T-cell (primary cell): ENCODE measurements at regions not wholly inside any gene's neighbourhood (a gene's known extent, or its start where the extent isn't known, plus 50 kb on each side); places are given as distances from the start of the nearest gene placed in this dataset.

ENCODE experiments used
- ATAC-seq, 4 experiments: fragments of 200-7000 bp in 3 of 4; fragments of 150-1000 bp in 1 of 4; cut with Tn5 transposase; replicated peaks in 1 of 4; 1 replicate in 3 of 4; 2 replicates in 1 of 4; pipeline ENCODE4 v1.10.0; 2021; ENCODE audit warnings: moderate library complexity in 3 of 4, mild to moderate bottlenecking in 2 of 4, moderate number of reproducible peaks in 1 of 4
- CTCF ChIA-PET, 2 donors: fragments of 300-600 bp; sonication (Branson Sonifier 250); formaldehyde crosslinking; loops; one replicate each; lab custom pipeline; 2022; ENCODE audit warnings: antibody characterized with exemption in 2 of 2; lab: Charles Lee
- POLR2A ChIA-PET, 2 donors: fragments of 300-600 bp; sonication (Branson Sonifier 250); formaldehyde crosslinking; loops; one replicate each; lab custom pipeline; 2022; ENCODE audit warnings: antibody characterized with exemption in 2 of 2; lab: Charles Lee
- DNase-seq, 35 experiments: peaks; one replicate each; pipeline versions ENCODE4 v3.0.0 to v3.0.0-alpha.2; 2013 to 2023
- H3K27ac ChIP-seq: one replicate; pipeline ENCODE4 v1.5.1; 2013; ENCODE audit warnings: low read length
- H3K27me3 ChIP-seq, 2 experiments: replicated peaks in 1 of 2; 1 replicate in 1 of 2; 2 replicates in 1 of 2; pipeline versions ENCODE4 v1.6.1 to v1.7.0; 2013; ENCODE audit warnings: low read length in 1 of 2, mixed read lengths in 1 of 2; ENCODE audit not compliant: control insufficient read depth in 2 of 2, insufficient read depth in 2 of 2; ENCODE audit errors: extremely low read depth in 1 of 2
- H3K36me3 ChIP-seq, 2 donors: 1 replicate in 1 of 2; 2 replicates in 1 of 2; pipeline versions ENCODE4 v1.6.1 to v1.7.0; 2013; ENCODE audit warnings: low read length in 1 of 2; ENCODE audit not compliant: control insufficient read depth in 2 of 2, insufficient read depth in 1 of 2; ENCODE audit errors: extremely low read depth in 1 of 2
- H3K4me1 ChIP-seq, 2 experiments: 1 replicate in 1 of 2; 2 replicates in 1 of 2; pipeline versions ENCODE4 v1.6.1 to v1.7.0; 2013; ENCODE audit warnings: low read length in 2 of 2, mixed read lengths in 1 of 2; ENCODE audit not compliant: insufficient read depth in 2 of 2, control insufficient read depth in 1 of 2; ENCODE audit errors: extremely low read depth in 1 of 2
- H3K4me3 ChIP-seq, 2 donors: 1 replicate in 1 of 2; 2 replicates in 1 of 2; pipeline versions ENCODE4 v1.5.1 to v1.7.0; 2013; ENCODE audit warnings: mild to moderate bottlenecking in 2 of 2, low read length in 1 of 2, moderate library complexity in 1 of 2; ENCODE audit not compliant: control insufficient read depth in 1 of 2; ENCODE audit errors: extremely low read depth in 1 of 2
- H3K9me3 ChIP-seq: 2 replicates; pipeline ENCODE4 v1.7.0; 2013
- H3K27ac Mint-ChIP-seq, 2 donors: one replicate each; pipeline ENCODE4 v1.8.0; 2020 to 2021; ENCODE audit warnings: mild to moderate bottlenecking in 2 of 2, mixed read lengths in 2 of 2
- H3K27me3 Mint-ChIP-seq, 2 donors: one replicate each; pipeline ENCODE4 v1.8.0; 2021 to 2022; ENCODE audit warnings: mixed read lengths in 2 of 2
- H3K36me3 Mint-ChIP-seq: one replicate; pipeline ENCODE4 v1.8.0; 2021; ENCODE audit warnings: mixed read lengths
- H3K4me1 Mint-ChIP-seq, 3 donors: one replicate each; pipeline ENCODE4 v1.8.0; 2020 to 2022; ENCODE audit warnings: mixed read lengths in 3 of 3, mild to moderate bottlenecking in 1 of 3
- H3K4me3 Mint-ChIP-seq, 3 donors: one replicate each; pipeline ENCODE4 v1.8.0; 2020 to 2022; ENCODE audit warnings: mild to moderate bottlenecking in 3 of 3, mixed read lengths in 3 of 3, moderate library complexity in 3 of 3
- H3K9me3 Mint-ChIP-seq, 3 donors: one replicate each; pipeline ENCODE4 v1.8.0; 2020 to 2022; ENCODE audit warnings: mixed read lengths in 3 of 3
- WGBS: methylation state at CpG from one replicate; pipeline ENCODE4 v1.1.5; 2013; ENCODE audit warnings: missing lambda C conversion rate; ENCODE audit not compliant: insufficient coverage; 5-methylcytosine and 5-hydroxymethylcytosine counted together

GRCh38 chr12:83404521-83404920 is 717.8 kb downstream of the TMTC2 start:
- WGBS = 100% methylated on average over 1 of the region's 3 CpGs
- no peaks in the 10 kb centered on the region for H3K4me1 ChIP-seq
- CTCF ChIA-PET = no interaction called here
- Mint-ChIP-seq H3K4me1 (no peaks in the 10 kb centered on the region), H3K27me3 (no peaks in the 10 kb centered on the region), H3K36me3 (no peaks in the 10 kb centered on the region), H3K4me3 (no peak overlapping the region), H3K27ac (no peak overlapping the region), H3K9me3 (peaks cover 0 to 10% (median 0%) of the 10 kb centered on the region in 3 donors)
- no peak overlapping the region for H3K27ac ChIP-seq
- H3K4me3 ChIP-seq = no peak overlapping the region
- ATAC-seq (no peak), DNase-seq (no peak)
- POLR2A ChIA-PET = no interaction called here
- H3K27me3 ChIP-seq = no peaks in the 10 kb centered on the region
- peaks cover 4% of the 10 kb centered on the region for H3K9me3 ChIP-seq
- no peaks in the 10 kb centered on the region for H3K36me3 ChIP-seq

GRCh38 chr12:83390186-83390585 is 703.5 kb downstream of the TMTC2 start:
- ATAC-seq = no peak
- Histone ChIP-seq H3K27ac (no peak overlapping the region), H3K4me1 (no peaks in the 10 kb centered on the region), H3K27me3 (no peaks in the 10 kb centered on the region), H3K4me3 (no peak overlapping the region), H3K36me3 (no peaks in the 10 kb centered on the region), H3K9me3 (no peaks in the 10 kb centered on the region)
- H3K27me3 Mint-ChIP-seq = peaks cover 0 to 2% of the 10 kb centered on the region in 2 donors
- ChIA-PET POLR2A (no interaction called here), CTCF (no interaction called here)
- peaks cover 0 to 7% (median 0%) of the 10 kb centered on the region in 3 donors for H3K9me3 Mint-ChIP-seq
- H3K4me3 Mint-ChIP-seq = no peak overlapping the region
- no peaks in the 10 kb centered on the region for H3K4me1 Mint-ChIP-seq
- no CpG with 5 or more reads among the region's 3 CpGs for WGBS
- H3K27ac Mint-ChIP-seq = no peak overlapping the region
- H3K36me3 Mint-ChIP-seq = no peaks in the 10 kb centered on the region
- no peak for DNase-seq

GRCh38 chr12:83389237-83389996 is 702.7 kb downstream of the TMTC2 start:
- ChIA-PET CTCF (no interaction called here), POLR2A (no interaction called here)
- Histone ChIP-seq H3K4me1 (no peaks in the 10 kb centered on the region), H3K4me3 (no peak overlapping the region), H3K27me3 (no peaks in the 10 kb centered on the region), H3K9me3 (no peaks in the 10 kb centered on the region), H3K27ac (no peak overlapping the region), H3K36me3 (no peaks in the 10 kb centered on the region)
- WGBS = 67% methylated on average over 7 of the region's 16 CpGs
- Mint-ChIP-seq H3K4me1 (no peaks in the 10 kb centered on the region), H3K27me3 (peaks cover 0 to 2% of the 10 kb centered on the region in 2 donors), H3K4me3 (no peak overlapping the region), H3K36me3 (no peaks in the 10 kb centered on the region), H3K9me3 (peaks cover 0 to 4% (median 0%) of the 10 kb centered on the region in 3 donors), H3K27ac (no peak overlapping the region)
- ATAC-seq = no peak
- no peak for DNase-seq

GRCh38 chr12:83388551-83388950 is 701.8 kb downstream of the TMTC2 start:
- H3K27ac Mint-ChIP-seq = no peak overlapping the region
- Histone ChIP-seq H3K4me3 (no peak overlapping the region), H3K27ac (no peak overlapping the region), H3K27me3 (no peaks in the 10 kb centered on the region), H3K4me1 (no peaks in the 10 kb centered on the region), H3K36me3 (no peaks in the 10 kb centered on the region), H3K9me3 (no peaks in the 10 kb centered on the region)
- DNase-seq = no peak
- H3K36me3 Mint-ChIP-seq = no peaks in the 10 kb centered on the region
- ChIA-PET CTCF (no interaction called here), POLR2A (no interaction called here)
- peaks cover 0 to 4% (median 0%) of the 10 kb centered on the region in 3 donors for H3K9me3 Mint-ChIP-seq
- no peak overlapping the region for H3K4me3 Mint-ChIP-seq
- ATAC-seq = no peak
- H3K27me3 Mint-ChIP-seq = peaks cover 0 to 2% of the 10 kb centered on the region in 2 donors
- H3K4me1 Mint-ChIP-seq = no peaks in the 10 kb centered on the region

- Mint-ChIP-seq H3K36me3 (no peaks in the 10 kb centered on the region), H3K4me1 (no peaks in the 10 kb centered on the region), H3K4me3 (no peak overlapping the region), H3K9me3 (peaks cover 0 to 9% (median 0%) of the 10 kb centered on the region in 3 donors), H3K27me3 (peaks cover 0 to 2% of the 10 kb centered on the region in 2 donors), H3K27ac (no peak overlapping the region)
- DNase-seq (no peak), ATAC-seq (no peak)
- ChIA-PET CTCF (no interaction called here), POLR2A (no interaction called here)
- H3K9me3 ChIP-seq = no peaks in the 10 kb centered on the region
- H3K27ac ChIP-seq = no peak overlapping the region
- no CpG with 5 or more reads among the region's 3 CpGs for WGBS
- H3K4me3 ChIP-seq = no peak overlapping the region
- no peaks in the 10 kb centered on the region for H3K27me3 ChIP-seq
- H3K4me1 ChIP-seq = no peaks in the 10 kb centered on the region
- no peaks in the 10 kb centered on the region for H3K36me3 ChIP-seq
These were observed 700.0 kb downstream of the TMTC2 start for GRCh38 chr12:83386527-83387264.

- Mint-ChIP-seq H3K36me3 (no peaks in the 10 kb centered on the region), H3K4me3 (no peak overlapping the region), H3K9me3 (peaks cover 0 to 15% (median 6%) of the 10 kb centered on the region in 3 donors), H3K27ac (no peak overlapping the region), H3K4me1 (no peaks in the 10 kb centered on the region), H3K27me3 (peaks cover 0 to 1% of the 10 kb centered on the region in 2 donors)
- CTCF ChIA-PET = no interaction called here
- WGBS = 64% methylated on average over 1 of the region's 1 CpG
- Histone ChIP-seq H3K4me3 (no peak overlapping the region), H3K4me1 (no peaks in the 10 kb centered on the region), H3K27ac (no peak overlapping the region), H3K9me3 (no peaks in the 10 kb centered on the region), H3K36me3 (no peaks in the 10 kb centered on the region), H3K27me3 (peaks cover 0 to 4% of the 10 kb centered on the region in 2 experiments)
- no peak for ATAC-seq
- POLR2A ChIA-PET = interaction anchor here in 1 of 2 donors (0.6 kb wide), 1 partner anchor 53 kb away, joined by 6 read pairs; no protein-coding TSS in a partner anchor
- DNase-seq = no peak
These were observed 691.6 kb downstream of the TMTC2 start for GRCh38 chr12:83378186-83378727.
